CD4-positive, alpha-beta T cell treated with Interferon gamma for 1 hour (primary cell): ENCODE measurements at regions not wholly inside any gene's neighbourhood (a gene's known extent, or its start where the extent isn't known, plus 50 kb on each side); places are given as distances from the start of the nearest gene placed in this dataset.

Experiments
- DNase-seq: peaks from one replicate; pipeline ENCODE4 v3.0.0-alpha.2; 2020

GRCh38 chr20:50380697-50381040, 129.5 kb upstream of the PTPN1 start:
- DNase-seq: no peak

- DNase-seq: no peak
Observed at GRCh38 chr20:50381075-50381732, 129.0 kb upstream of the PTPN1 start.

DNA sequence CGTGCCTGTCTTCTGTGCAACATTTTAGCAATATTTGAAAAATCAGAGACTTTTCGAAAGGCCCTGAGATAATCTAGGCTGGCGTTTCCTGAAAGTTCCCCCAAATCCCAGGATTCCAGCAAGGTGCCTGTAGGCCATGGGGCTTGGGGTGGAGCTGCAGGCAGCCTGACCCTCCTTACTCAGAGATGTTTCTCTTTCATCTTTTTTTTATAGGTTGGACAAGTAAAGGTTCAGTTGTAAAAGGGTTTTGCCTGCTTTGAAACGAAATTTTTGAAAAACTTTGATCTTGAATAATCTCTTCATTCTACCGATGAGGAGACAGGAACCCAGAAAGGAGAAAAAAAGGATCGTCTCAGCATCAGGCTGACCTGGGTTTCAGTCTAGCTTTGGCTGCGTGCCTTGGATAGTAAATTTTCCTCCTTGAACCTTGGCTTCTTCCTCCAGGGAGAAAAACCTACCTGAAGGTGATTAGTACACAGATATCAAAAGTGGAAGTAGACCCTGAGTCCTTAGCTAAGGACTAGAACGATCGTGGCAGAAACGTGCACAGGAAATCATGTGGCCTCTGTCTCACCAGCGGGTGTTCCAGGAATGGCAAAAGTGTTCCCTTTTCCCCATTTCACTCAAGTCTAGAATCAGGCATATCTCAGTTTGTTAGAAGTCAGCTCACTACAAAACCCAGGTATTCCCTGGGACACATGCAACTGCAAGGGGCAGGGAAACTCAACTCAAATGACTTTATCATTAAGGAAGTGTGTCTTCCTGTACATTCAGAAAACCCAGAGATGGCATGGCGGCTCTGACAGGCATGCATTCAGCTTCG, 128.2 kb upstream of the PTPN1 start:
- DNase-seq: peak; percentile 36

GRCh38 chr20:50385733-50386640, 124.2 kb upstream of the PTPN1 start:
- DNase-seq: peak; percentile 68

- no peak for DNase-seq
Observed at GRCh38 chr20:50386641-50386960, 123.6 kb upstream of the PTPN1 start.

GRCh38 chr20:50387218-50387995, 122.8 kb upstream of the PTPN1 start:
- DNase-seq: no peak

DNA sequence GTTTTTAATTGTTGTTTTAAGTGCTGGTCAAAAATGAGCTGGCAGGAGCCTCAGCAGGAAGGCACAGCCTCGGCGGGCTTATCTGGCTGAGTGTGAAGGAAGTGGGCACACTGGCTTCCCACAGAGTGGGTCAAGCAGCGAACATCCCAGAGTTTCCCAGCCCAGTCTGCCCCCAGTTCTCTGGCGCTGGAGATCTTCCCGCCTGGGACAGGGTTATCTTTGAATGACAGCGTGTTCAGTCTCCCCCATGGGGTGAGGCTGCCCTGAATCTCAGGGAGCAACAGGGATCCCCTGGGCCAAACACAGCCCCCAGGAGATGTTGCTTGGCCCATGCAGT, 122.2 kb upstream of the PTPN1 start:
- DNase-seq: no peak

GRCh38 chr20:50388733-50389437, 121.3 kb upstream of the PTPN1 start:
- DNase-seq: no peak

- no peak for DNase-seq
Observed at GRCh38 chr20:50389438-50389807, 120.8 kb upstream of the PTPN1 start.

DNA sequence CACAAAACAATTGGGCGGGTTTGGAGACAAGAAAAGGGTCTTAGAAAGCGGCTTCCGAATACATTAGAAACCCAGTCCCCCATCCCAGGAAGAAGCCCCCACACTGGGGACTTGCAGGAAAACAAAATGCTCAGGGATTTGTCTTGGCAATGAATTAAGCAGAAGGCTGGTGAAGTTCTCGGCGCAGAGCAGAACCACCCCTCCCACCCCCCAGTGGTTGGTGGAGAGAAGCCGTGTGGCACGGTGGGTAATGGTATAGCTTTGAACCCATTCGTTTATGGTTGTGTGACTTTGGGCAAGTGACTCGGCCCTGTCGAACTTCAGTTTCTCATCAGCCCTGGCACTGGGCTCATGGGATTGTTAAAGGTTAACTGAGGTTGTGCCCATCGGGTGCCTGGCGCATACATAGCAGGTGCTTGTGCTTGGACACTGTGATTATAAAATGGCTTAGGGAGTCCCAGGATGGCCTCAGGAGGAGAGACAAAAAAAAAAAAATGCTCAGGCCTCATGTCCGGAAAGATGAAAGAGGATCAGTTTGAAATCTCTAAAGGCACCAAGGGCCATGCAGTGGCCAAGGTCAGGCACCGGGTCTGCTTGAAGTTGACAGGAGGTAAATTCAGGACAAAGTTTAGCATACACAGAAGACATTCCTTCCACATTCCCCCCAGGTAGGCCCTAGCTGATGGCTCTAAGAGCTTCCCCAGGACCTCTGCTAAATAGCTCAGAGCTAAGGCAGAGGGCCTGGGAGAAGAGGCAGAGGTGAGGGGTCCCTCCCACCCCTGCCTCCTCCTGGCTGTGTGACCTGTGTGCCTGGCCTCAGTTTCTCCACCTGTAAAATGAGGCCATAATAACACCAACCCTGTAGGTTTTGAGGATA, 120.1 kb upstream of the PTPN1 start:
- no peak for DNase-seq

DNA sequence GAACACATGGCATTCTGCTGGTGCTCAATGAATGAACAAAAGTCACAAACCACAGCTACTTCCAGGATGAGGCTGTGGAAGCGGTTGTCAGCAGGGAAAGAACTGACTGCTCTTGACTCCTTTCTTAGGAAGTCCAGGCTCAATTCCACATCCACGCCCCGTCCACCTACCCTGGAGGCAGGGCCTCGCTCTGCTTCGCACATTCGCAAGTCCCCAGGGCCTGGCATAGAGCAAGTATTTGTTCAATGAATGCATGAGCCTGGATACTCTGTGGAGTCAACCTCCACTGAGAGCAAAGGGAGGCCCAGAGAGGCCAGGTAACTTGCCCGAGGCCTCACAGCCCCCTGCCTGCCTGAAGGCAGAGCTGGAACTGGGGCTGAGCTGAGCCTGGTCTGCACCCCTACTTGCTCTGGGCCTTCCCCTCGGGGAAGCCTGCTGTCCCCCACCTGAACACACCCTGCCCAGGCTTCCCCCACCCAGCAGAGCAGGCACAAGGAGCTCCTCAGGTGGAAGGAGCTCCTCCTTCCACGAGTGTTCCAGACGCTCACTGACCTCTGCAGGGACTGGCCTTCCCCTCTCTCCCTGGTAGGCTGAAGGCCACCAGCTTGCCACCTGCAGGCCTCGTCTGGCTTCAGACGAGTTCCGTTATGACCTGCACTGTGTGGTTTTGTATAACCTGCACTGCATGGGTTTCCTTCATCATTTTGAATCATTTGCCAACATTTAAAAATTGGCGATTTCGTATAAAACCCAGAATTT, 119.3 kb upstream of the PTPN1 start:
- DNase-seq: no peak

GRCh38 chr20:50391444-50392137, 118.6 kb upstream of the PTPN1 start:
- no peak for DNase-seq

- DNase-seq: peak; percentile 19
Observed at GRCh38 chr20:50392138-50392866, 117.9 kb upstream of the PTPN1 start.

GRCh38 chr20:50393242-50393641, 116.9 kb upstream of the PTPN1 start:
- DNase-seq: no peak

GRCh38 chr20:50393990-50394561, 116.1 kb upstream of the PTPN1 start:
- DNase-seq: no peak

DNA sequence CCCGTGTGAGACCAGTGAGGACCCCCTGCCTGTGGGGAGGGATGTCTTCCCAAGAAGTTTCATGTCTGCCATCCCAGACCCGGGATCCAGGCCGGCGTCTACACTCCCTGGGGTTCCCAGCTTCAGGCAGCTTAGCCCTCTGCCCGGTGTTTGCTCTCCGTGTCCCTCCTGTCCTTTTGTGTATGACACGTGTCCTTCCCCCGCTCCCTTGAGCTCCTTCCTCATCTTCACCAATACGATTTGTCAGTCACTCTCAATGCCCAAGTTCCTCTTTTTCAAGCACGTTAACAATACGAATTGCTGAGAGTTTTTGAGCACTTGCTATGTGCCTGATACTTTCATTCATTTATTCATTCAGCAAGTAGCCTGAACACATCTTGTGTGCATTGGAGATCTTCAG, 115.6 kb upstream of the PTPN1 start:
- peak; percentile 31 for DNase-seq

GRCh38 chr20:50395251-50395729, 114.9 kb upstream of the PTPN1 start:
- DNase-seq: no peak

GRCh38 chr20:50395914-50396488, 114.2 kb upstream of the PTPN1 start:
- no peak for DNase-seq
